ENCODE measurements at regions not wholly inside any gene's neighbourhood (a gene's known extent, or its start where the extent isn't known, plus 50 kb on each side); places are given as distances from the start of the nearest gene placed in this dataset.

DNA sequence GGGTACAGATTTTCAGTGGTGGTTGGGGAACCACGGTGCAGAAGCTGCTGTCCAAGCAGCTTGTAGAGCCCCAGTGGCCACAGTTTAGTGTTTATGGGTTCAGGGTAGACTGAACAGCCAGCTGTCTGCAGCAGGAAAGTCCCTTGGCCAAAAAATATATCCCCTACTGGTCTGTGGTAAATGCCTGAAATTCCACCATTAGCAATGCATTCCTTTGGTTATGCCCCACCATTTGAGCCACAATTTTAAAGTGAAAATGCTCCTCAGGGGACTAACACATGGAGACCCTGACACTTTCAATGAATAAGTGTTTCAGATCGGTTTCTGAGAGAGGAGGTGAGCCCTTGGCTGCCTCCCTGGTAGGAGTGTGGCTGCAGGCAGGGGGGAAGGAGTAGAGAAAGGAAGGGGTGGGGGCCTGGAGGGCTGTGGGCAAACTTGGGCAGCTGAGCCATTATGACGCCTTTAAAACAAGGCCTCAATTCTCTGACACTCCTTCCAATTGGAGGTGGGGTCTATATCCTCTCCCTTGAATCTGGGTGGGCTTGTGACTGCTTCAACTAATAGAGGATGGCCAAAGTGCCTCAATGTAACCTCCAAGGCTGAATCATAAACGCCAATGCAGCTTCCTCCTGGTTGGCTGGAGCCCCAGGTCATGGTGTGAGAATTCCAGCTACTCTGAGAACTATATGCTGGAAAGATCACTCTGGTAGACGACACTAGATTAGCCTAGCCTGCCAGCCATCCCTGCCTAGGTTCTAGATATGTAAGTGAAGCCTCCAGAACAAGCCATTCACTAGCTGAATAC lies 75.8 kb upstream of the ATP6AP2 start (continued):
- TF ChIP-seq ZNF24 (IDR thresholded peaks at IDR 0.05) (no peak), NRF1 (conservative IDR thresholded peaks at IDR 0.05; ENCODE audit: low read depth, low read length) (no peak), IKZF1 (conservative IDR thresholded peaks at IDR 0.05) (no peak)

- FAIRE-seq: no peak
- no peak for TF ChIP-seq RFX5 (IDR thresholded peaks at IDR 0.05; ENCODE audit: low read depth, low read length)
- no peak for TF ChIP-seq SUZ12 (IDR thresholded peaks at IDR 0.05; ENCODE audit: unreplicated experiment)
- TF ChIP-seq ZZZ3 (IDR thresholded peaks at IDR 0.05; ENCODE audit: control insufficient read depth, insufficient read length, low read depth): no peak
- TF ChIP-seq NRF1 (conservative IDR thresholded peaks at IDR 0.05; ENCODE audit: low read depth, low read length): no peak
- no peak for TF ChIP-seq SP1 (IDR thresholded peaks at IDR 0.05; ENCODE audit: low read depth, low read length)
- no peak for TF ChIP-seq PKNOX1 (IDR thresholded peaks at IDR 0.05)
- ChIA-PET POLR2A (no interaction called here), CTCF (no interaction called here), RAD21 (ENCODE audit: unreplicated experiment) (no interaction called here), SMC1A (ENCODE audit: uncharacterized antibody, unreplicated experiment) (no interaction called here)
- Histone ChIP-seq H3K4me2 (ENCODE audit: control insufficient read depth, insufficient read depth) (no peak overlapping the region), H3K4me1 (ENCODE audit: control insufficient read depth, insufficient read depth, low read length) (no peaks in the 10 kb centered on the region), H4K20me1 (ENCODE audit: control insufficient read depth, insufficient read depth) (no peaks in the 10 kb centered on the region), H3K79me2 (ENCODE audit: control insufficient read depth, insufficient read depth, low read length) (no peaks in the 10 kb centered on the region), H3K27ac (ENCODE audit: control insufficient read depth, insufficient read depth) (no peak overlapping the region), H3K9me3 (replicated peaks; ENCODE audit: control insufficient read depth, insufficient read depth, low read length) (no peaks in the 10 kb centered on the region; the same call in 2 of the 3 replicates), H3K9ac (ENCODE audit: control insufficient read depth, insufficient read depth, low read length) (no peak overlapping the region), H3K4me3 (no peak overlapping the region), H3K27me3 (replicated peaks in 1 of 2; ENCODE audit: control insufficient read depth in 2 of 2, insufficient read depth in 2 of 2, low read length in 1 of 2) (no peaks in the 10 kb centered on the region; a peak in 1 of 4 replicates), H2AFZ (ENCODE audit: control insufficient read depth, low read depth, low read length) (no peak overlapping the region), H3K36me3 (ENCODE audit: control insufficient read depth in 2 of 2, insufficient read depth in 2 of 2, low read length in 1 of 2) (no peaks in the 10 kb centered on the region)
- intact Hi-C loops (cut with micrococcal nuclease; ENCODE audit: unreplicated experiment): no loop called here
- no peak for DNase-seq (ENCODE audit: low read depth, low spot score)
- no TSS peak for BruUV-seq (replicated peaks)
- in situ Hi-C loops (cut with MboI): no loop called here
- 92% methylated on average over 3 of the region's 3 CpGs for WGBS (ENCODE audit: insufficient coverage, insufficient replicate concordance, low lambda C conversion rate, missing lambda C conversion rate)
- no peak for ATAC-seq
Measured at GRCh38 chrX:40503094-40503493, 77.7 kb upstream of the ATP6AP2 start.
